ENCODE measurements at regions not wholly inside any gene's neighbourhood (a gene's known extent, or its start where the extent isn't known, plus 50 kb on each side); places are given as distances from the start of the nearest gene placed in this dataset.

DNA sequence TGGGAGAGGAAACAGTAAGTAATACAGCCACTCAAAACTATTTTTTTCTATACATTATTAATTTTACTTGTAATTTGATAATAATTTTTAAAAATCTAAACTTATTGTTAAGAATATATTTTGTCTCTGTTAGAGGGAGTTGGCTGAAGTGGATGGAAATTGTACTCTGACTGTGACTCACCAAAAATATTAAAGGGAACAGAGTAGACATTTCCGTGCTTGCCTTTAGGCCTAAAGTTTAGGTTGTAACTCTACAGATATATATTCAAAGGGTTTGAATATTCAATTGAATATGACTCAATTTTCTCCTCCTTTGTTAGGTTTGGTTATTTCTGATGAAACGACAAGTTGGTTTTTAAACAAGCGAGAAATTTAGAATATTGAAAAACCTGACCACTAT is 128.3 kb upstream of the PITX2 start:
- TF ChIP-seq, protein P1, sequence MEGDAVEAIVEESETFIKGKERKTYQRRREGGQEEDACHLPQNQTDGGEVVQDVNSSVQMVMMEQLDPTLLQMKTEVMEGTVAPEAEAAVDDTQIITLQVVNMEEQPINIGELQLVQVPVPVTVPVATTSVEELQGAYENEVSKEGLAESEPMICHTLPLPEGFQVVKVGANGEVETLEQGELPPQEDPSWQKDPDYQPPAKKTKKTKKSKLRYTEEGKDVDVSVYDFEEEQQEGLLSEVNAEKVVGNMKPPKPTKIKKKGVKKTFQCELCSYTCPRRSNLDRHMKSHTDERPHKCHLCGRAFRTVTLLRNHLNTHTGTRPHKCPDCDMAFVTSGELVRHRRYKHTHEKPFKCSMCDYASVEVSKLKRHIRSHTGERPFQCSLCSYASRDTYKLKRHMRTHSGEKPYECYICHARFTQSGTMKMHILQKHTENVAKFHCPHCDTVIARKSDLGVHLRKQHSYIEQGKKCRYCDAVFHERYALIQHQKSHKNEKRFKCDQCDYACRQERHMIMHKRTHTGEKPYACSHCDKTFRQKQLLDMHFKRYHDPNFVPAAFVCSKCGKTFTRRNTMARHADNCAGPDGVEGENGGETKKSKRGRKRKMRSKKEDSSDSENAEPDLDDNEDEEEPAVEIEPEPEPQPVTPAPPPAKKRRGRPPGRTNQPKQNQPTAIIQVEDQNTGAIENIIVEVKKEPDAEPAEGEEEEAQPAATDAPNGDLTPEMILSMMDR (IDR thresholded peaks at IDR 0.05), result no peak
- TF ChIP-seq, protein P2, sequence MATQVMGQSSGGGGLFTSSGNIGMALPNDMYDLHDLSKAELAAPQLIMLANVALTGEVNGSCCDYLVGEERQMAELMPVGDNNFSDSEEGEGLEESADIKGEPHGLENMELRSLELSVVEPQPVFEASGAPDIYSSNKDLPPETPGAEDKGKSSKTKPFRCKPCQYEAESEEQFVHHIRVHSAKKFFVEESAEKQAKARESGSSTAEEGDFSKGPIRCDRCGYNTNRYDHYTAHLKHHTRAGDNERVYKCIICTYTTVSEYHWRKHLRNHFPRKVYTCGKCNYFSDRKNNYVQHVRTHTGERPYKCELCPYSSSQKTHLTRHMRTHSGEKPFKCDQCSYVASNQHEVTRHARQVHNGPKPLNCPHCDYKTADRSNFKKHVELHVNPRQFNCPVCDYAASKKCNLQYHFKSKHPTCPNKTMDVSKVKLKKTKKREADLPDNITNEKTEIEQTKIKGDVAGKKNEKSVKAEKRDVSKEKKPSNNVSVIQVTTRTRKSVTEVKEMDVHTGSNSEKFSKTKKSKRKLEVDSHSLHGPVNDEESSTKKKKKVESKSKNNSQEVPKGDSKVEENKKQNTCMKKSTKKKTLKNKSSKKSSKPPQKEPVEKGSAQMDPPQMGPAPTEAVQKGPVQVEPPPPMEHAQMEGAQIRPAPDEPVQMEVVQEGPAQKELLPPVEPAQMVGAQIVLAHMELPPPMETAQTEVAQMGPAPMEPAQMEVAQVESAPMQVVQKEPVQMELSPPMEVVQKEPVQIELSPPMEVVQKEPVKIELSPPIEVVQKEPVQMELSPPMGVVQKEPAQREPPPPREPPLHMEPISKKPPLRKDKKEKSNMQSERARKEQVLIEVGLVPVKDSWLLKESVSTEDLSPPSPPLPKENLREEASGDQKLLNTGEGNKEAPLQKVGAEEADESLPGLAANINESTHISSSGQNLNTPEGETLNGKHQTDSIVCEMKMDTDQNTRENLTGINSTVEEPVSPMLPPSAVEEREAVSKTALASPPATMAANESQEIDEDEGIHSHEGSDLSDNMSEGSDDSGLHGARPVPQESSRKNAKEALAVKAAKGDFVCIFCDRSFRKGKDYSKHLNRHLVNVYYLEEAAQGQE (IDR thresholded peaks at IDR 0.05; ENCODE audit: insufficient read depth in 1 of 2, low read depth in 2 of 2, low read length in 1 of 2), result no peak
- TF ChIP-seq TCF7L2 (IDR thresholded peaks at IDR 0.05; ENCODE audit: low read depth, low read length), result no peak
